Neural cell (in vitro differentiated cells): ENCODE measurements at regions not wholly inside any gene's neighbourhood (a gene's known extent, or its start where the extent isn't known, plus 50 kb on each side); places are given as distances from the start of the nearest gene placed in this dataset.

ENCODE experiments used
- CTCF ChIP-seq: fragments of 450-650 bp; IDR thresholded peaks from 2 replicates; pipeline ENCODE4 v1.5.1; 2014; ENCODE audit warnings: antibody characterized with exemption, mild to moderate bottlenecking, moderate library complexity; ENCODE audit not compliant: poor library complexity, severe bottlenecking
- EP300 ChIP-seq: fragments of 450-650 bp; conservative IDR thresholded peaks from 2 replicates; pipeline ENCODE4 v1.6.1; 2014; ENCODE audit warnings: antibody characterized with exemption, mild to moderate bottlenecking, moderate library complexity; ENCODE audit not compliant: poor library complexity, severe bottlenecking
- EZH2 ChIP-seq: fragments of 200-600, 300-800 bp; shearing (Covaris generic), sonication (generic); IDR thresholded peaks from 2 replicates; pipeline ENCODE4 v1.6.1; 2014; ENCODE audit warnings: antibody characterized with exemption, low read length, borderline replicate concordance, mild to moderate bottlenecking; ENCODE audit not compliant: insufficient read depth, poor library complexity, severe bottlenecking
- MXI1 ChIP-seq: fragments of 450-650 bp; conservative IDR thresholded peaks from 2 replicates; pipeline ENCODE4 v1.6.1; 2014; ENCODE audit warnings: antibody characterized with exemption, mild to moderate bottlenecking; ENCODE audit not compliant: poor library complexity, severe bottlenecking
- POLR2AphosphoS5 ChIP-seq: IDR thresholded peaks from 2 replicates; pipeline ENCODE4 v1.6.1; 2012
- RAD21 ChIP-seq: fragments of 450-650 bp; conservative IDR thresholded peaks from 2 replicates; pipeline ENCODE4 v1.6.1; 2014; ENCODE audit warnings: antibody characterized with exemption, mild to moderate bottlenecking, moderate library complexity
- REST ChIP-seq: IDR thresholded peaks from 2 replicates; pipeline ENCODE4 v1.6.1; 2012; ENCODE audit warnings: borderline replicate concordance
- SMC3 ChIP-seq: fragments of 450-650 bp; conservative IDR thresholded peaks from 2 replicates; pipeline ENCODE4 v1.6.1; 2014; ENCODE audit warnings: antibody characterized with exemption, mild to moderate bottlenecking, moderate library complexity; ENCODE audit not compliant: poor library complexity
- TAF1 ChIP-seq: IDR thresholded peaks from 2 replicates; pipeline ENCODE4 v1.6.1; 2012; ENCODE audit warnings: low read depth

GRCh38 chr1:83114136-83114834 lies 884.6 kb downstream of the TTLL7 start:
- TF ChIP-seq EP300: peak; percentile 100
- no peak for TF ChIP-seq CTCF
- no peak for TF ChIP-seq EZH2
- peak; percentile 99 for TF ChIP-seq POLR2AphosphoS5
- no peak for TF ChIP-seq TAF1
- peak; percentile 96 for TF ChIP-seq REST
- TF ChIP-seq SMC3: no peak
- TF ChIP-seq MXI1: no peak
- TF ChIP-seq RAD21: no peak
